ENCODE measurements at regions not wholly inside any gene's neighbourhood (a gene's known extent, or its start where the extent isn't known, plus 50 kb on each side); places are given as distances from the start of the nearest gene placed in this dataset.

- Histone ChIP-seq H3K36me3 (replicated peaks) (no peaks in the 10 kb centered on the region), H3K9me3 (no peaks in the 10 kb centered on the region), H3K27me3 (ENCODE audit: low read depth) (peaks cover 2% of the 10 kb centered on the region; the same call in 1 of the 2 replicates), H3K4me1 (no peaks in the 10 kb centered on the region), H3K4me3 (no peak overlapping the region)
- in situ Hi-C loops (cut with MboI; ENCODE audit: low sequenced_read_pairs), result no loop called here
- DNase-seq (ENCODE audit: low spot score in 2 of 2), result no peak
Observed at GRCh38 chr3:194961571-194961970, 275.9 kb downstream of the FAM43A start.

GRCh38 chr3:194962056-194962455 is 276.4 kb downstream of the FAM43A start:
- Histone ChIP-seq H3K36me3 (replicated peaks) (no peaks in the 10 kb centered on the region), H3K9me3 (no peaks in the 10 kb centered on the region), H3K27me3 (ENCODE audit: low read depth) (peaks cover 6% of the 10 kb centered on the region; the same call in 1 of the 2 replicates), H3K4me1 (no peaks in the 10 kb centered on the region), H3K4me3 (no peak overlapping the region)
- in situ Hi-C loops (cut with MboI; ENCODE audit: low sequenced_read_pairs), result no loop called here
- no peak for DNase-seq (ENCODE audit: low spot score in 2 of 2)

GRCh38 chr3:194964809-194965208 is 279.1 kb downstream of the FAM43A start:
- in situ Hi-C loops (cut with MboI; ENCODE audit: low sequenced_read_pairs), result no loop called here
- H3K9me3 ChIP-seq, result no peaks in the 10 kb centered on the region
- H3K4me1 ChIP-seq, result no peaks in the 10 kb centered on the region
- no peaks in the 10 kb centered on the region for H3K36me3 ChIP-seq (replicated peaks)
- peaks cover 6% of the 10 kb centered on the region; the same call in 1 of the 2 replicates for H3K27me3 ChIP-seq (ENCODE audit: low read depth)
- H3K4me3 ChIP-seq, result no peak overlapping the region
- DNase-seq (ENCODE audit: low spot score in 2 of 2), result no peak

GRCh38 chr3:194967151-194968117 is 281.8 kb downstream of the FAM43A start:
- Histone ChIP-seq H3K9me3 (no peaks in the 10 kb centered on the region), H3K4me3 (no peak overlapping the region), H3K4me1 (no peaks in the 10 kb centered on the region), H3K27me3 (ENCODE audit: low read depth) (peaks cover 6% of the 10 kb centered on the region; the same call in 1 of the 2 replicates), H3K36me3 (replicated peaks) (no peaks in the 10 kb centered on the region)
- in situ Hi-C loops (cut with MboI; ENCODE audit: low sequenced_read_pairs), result no loop called here
- no peak for DNase-seq (ENCODE audit: low spot score in 2 of 2)

- Histone ChIP-seq H3K4me1 (no peaks in the 10 kb centered on the region), H3K4me3 (no peak overlapping the region), H3K27me3 (ENCODE audit: low read depth) (peaks cover 6% of the 10 kb centered on the region; the same call in 1 of the 2 replicates), H3K9me3 (no peaks in the 10 kb centered on the region), H3K36me3 (replicated peaks) (no peaks in the 10 kb centered on the region)
- in situ Hi-C loops (cut with MboI; ENCODE audit: low sequenced_read_pairs), result no loop called here
- DNase-seq (ENCODE audit: low spot score in 2 of 2), result no peak
Observed at GRCh38 chr3:194970066-194970465, 284.4 kb downstream of the FAM43A start.

GRCh38 chr3:194971009-194971408 is 285.3 kb downstream of the FAM43A start:
- Histone ChIP-seq H3K9me3 (no peaks in the 10 kb centered on the region), H3K27me3 (ENCODE audit: low read depth) (peaks cover 6% of the 10 kb centered on the region; the same call in 1 of the 2 replicates), H3K4me3 (no peak overlapping the region), H3K4me1 (no peaks in the 10 kb centered on the region), H3K36me3 (replicated peaks) (no peaks in the 10 kb centered on the region)
- no peak for DNase-seq (ENCODE audit: low spot score in 2 of 2)
- in situ Hi-C loops (cut with MboI; ENCODE audit: low sequenced_read_pairs), result no loop called here

GRCh38 chr3:194971965-194972364 is 286.3 kb downstream of the FAM43A start:
- H3K4me1 ChIP-seq, result no peaks in the 10 kb centered on the region
- H3K36me3 ChIP-seq (replicated peaks), result no peaks in the 10 kb centered on the region
- peaks cover under 1% of the 10 kb centered on the region; the same call in 1 of the 2 replicates for H3K27me3 ChIP-seq (ENCODE audit: low read depth)
- in situ Hi-C loops (cut with MboI; ENCODE audit: low sequenced_read_pairs), result no loop called here
- H3K4me3 ChIP-seq, result no peak overlapping the region
- no peaks in the 10 kb centered on the region for H3K9me3 ChIP-seq
- no peak for DNase-seq (ENCODE audit: low spot score in 2 of 2)

- H3K36me3 ChIP-seq (replicated peaks), result no peaks in the 10 kb centered on the region
- H3K27me3 ChIP-seq (ENCODE audit: low read depth), result no peaks in the 10 kb centered on the region; the same call in 1 of the 2 replicates
- H3K4me1 ChIP-seq, result no peaks in the 10 kb centered on the region
- DNase-seq (ENCODE audit: low spot score in 2 of 2), result no peak
- in situ Hi-C loops (cut with MboI; ENCODE audit: low sequenced_read_pairs), result no loop called here
- no peaks in the 10 kb centered on the region for H3K9me3 ChIP-seq
- no peak overlapping the region for H3K4me3 ChIP-seq
Observed at GRCh38 chr3:194972641-194973040, 287.0 kb downstream of the FAM43A start.

- in situ Hi-C loops (cut with MboI; ENCODE audit: low sequenced_read_pairs), result no loop called here
- Histone ChIP-seq H3K4me3 (no peak overlapping the region), H3K27me3 (ENCODE audit: low read depth) (peaks cover 3% of the 10 kb centered on the region; the same call in 1 of the 2 replicates), H3K9me3 (no peaks in the 10 kb centered on the region), H3K36me3 (replicated peaks) (no peaks in the 10 kb centered on the region), H3K4me1 (no peaks in the 10 kb centered on the region)
- DNase-seq (ENCODE audit: low spot score in 2 of 2), result no peak
Observed at GRCh38 chr3:194973366-194974000, 287.8 kb downstream of the FAM43A start.

- Histone ChIP-seq H3K36me3 (replicated peaks) (no peaks in the 10 kb centered on the region), H3K27me3 (ENCODE audit: low read depth) (0 out of 2 replicates have a peak, but pooled peaks cover 3% of the 10 kb centered on the region), H3K4me1 (no peaks in the 10 kb centered on the region), H3K4me3 (no peak overlapping the region), H3K9me3 (no peaks in the 10 kb centered on the region)
- no peak for DNase-seq (ENCODE audit: low spot score in 2 of 2)
- in situ Hi-C loops (cut with MboI; ENCODE audit: low sequenced_read_pairs), result no loop called here
Observed at GRCh38 chr3:194974468-194975135, 288.9 kb downstream of the FAM43A start.

GRCh38 chr3:194976049-194976451 is 290.4 kb downstream of the FAM43A start:
- no peaks in the 10 kb centered on the region for H3K36me3 ChIP-seq (replicated peaks)
- H3K27me3 ChIP-seq (ENCODE audit: low read depth), result 0 out of 2 replicates have a peak, but pooled peaks cover 5% of the 10 kb centered on the region
- H3K9me3 ChIP-seq, result no peaks in the 10 kb centered on the region
- in situ Hi-C loops (cut with MboI; ENCODE audit: low sequenced_read_pairs), result no loop called here
- no peak for DNase-seq (ENCODE audit: low spot score in 2 of 2)
- no peak overlapping the region for H3K4me3 ChIP-seq
- H3K4me1 ChIP-seq, result no peaks in the 10 kb centered on the region

GRCh38 chr3:194976874-194977273 is 291.2 kb downstream of the FAM43A start:
- no peak for DNase-seq (ENCODE audit: low spot score in 2 of 2)
- no peaks in the 10 kb centered on the region for H3K9me3 ChIP-seq
- in situ Hi-C loops (cut with MboI; ENCODE audit: low sequenced_read_pairs), result no loop called here
- no peak overlapping the region for H3K4me3 ChIP-seq
- 0 out of 2 replicates have a peak, but pooled peaks cover 5% of the 10 kb centered on the region for H3K27me3 ChIP-seq (ENCODE audit: low read depth)
- H3K4me1 ChIP-seq, result no peaks in the 10 kb centered on the region
- H3K36me3 ChIP-seq (replicated peaks), result no peaks in the 10 kb centered on the region

GRCh38 chr3:194977356-194977755 is 291.7 kb downstream of the FAM43A start:
- H3K36me3 ChIP-seq (replicated peaks), result no peaks in the 10 kb centered on the region
- H3K4me1 ChIP-seq, result no peaks in the 10 kb centered on the region
- no peak for DNase-seq (ENCODE audit: low spot score in 2 of 2)
- no peak overlapping the region for H3K4me3 ChIP-seq
- no peaks in the 10 kb centered on the region for H3K9me3 ChIP-seq
- in situ Hi-C loops (cut with MboI; ENCODE audit: low sequenced_read_pairs), result no loop called here
- H3K27me3 ChIP-seq (ENCODE audit: low read depth), result 0 out of 2 replicates have a peak, but pooled peaks cover 5% of the 10 kb centered on the region
